Endothelial cell (in vitro differentiated cells): ENCODE measurements at regions not wholly inside any gene's neighbourhood (a gene's known extent, or its start where the extent isn't known, plus 50 kb on each side); places are given as distances from the start of the nearest gene placed in this dataset.

Experiments
- DNase-seq: peaks from one replicate; pipeline ENCODE4 v3.0.0; 2021; ENCODE audit warnings: low spot score
- H3K27ac Mint-ChIP-seq: one replicate; pipeline ENCODE4 v1.8.0; 2021; ENCODE audit warnings: mixed read lengths, inconsistent platforms; ENCODE audit not compliant: unreplicated experiment
- H3K27me3 Mint-ChIP-seq: one replicate; pipeline ENCODE4 v1.8.0; 2021; ENCODE audit warnings: mild to moderate bottlenecking, moderate library complexity, mixed read lengths, inconsistent platforms; ENCODE audit not compliant: unreplicated experiment
- H3K36me3 Mint-ChIP-seq: one replicate; pipeline ENCODE4 v1.8.0; 2021; ENCODE audit warnings: mild to moderate bottlenecking, low read depth, mixed read lengths, inconsistent platforms; ENCODE audit not compliant: unreplicated experiment
- H3K4me1 Mint-ChIP-seq: one replicate; pipeline ENCODE4 v1.8.0; 2021; ENCODE audit warnings: mild to moderate bottlenecking, mixed read lengths, inconsistent platforms; ENCODE audit not compliant: unreplicated experiment
- H3K4me3 Mint-ChIP-seq: one replicate; pipeline ENCODE4 v1.8.0; 2021; ENCODE audit warnings: mild to moderate bottlenecking, mixed read lengths, inconsistent platforms; ENCODE audit not compliant: unreplicated experiment
- H3K9me3 Mint-ChIP-seq: one replicate; pipeline ENCODE4 v1.8.0; 2021; ENCODE audit warnings: mixed read lengths, inconsistent platforms; ENCODE audit not compliant: unreplicated experiment
- CTCF ChIP-seq: fragments of 200-600 bp; sonication (generic); IDR thresholded peaks from one replicate; pipeline ENCODE4 v1.5.0; 2021; ENCODE audit warnings: antibody characterized with exemption; ENCODE audit not compliant: unreplicated experiment

GRCh38 chrX:125170459-125170858 lies 149.2 kb upstream of the TEX13C start:
- no peaks in the 10 kb centered on the region for H3K4me1 Mint-ChIP-seq
- H3K9me3 Mint-ChIP-seq = no peaks in the 10 kb centered on the region
- H3K27me3 Mint-ChIP-seq = no peaks in the 10 kb centered on the region
- no peak for TF ChIP-seq CTCF
- H3K36me3 Mint-ChIP-seq = no peaks in the 10 kb centered on the region
- no peak for DNase-seq
- H3K4me3 Mint-ChIP-seq = no peak overlapping the region
- H3K27ac Mint-ChIP-seq = no peak overlapping the region

DNA sequence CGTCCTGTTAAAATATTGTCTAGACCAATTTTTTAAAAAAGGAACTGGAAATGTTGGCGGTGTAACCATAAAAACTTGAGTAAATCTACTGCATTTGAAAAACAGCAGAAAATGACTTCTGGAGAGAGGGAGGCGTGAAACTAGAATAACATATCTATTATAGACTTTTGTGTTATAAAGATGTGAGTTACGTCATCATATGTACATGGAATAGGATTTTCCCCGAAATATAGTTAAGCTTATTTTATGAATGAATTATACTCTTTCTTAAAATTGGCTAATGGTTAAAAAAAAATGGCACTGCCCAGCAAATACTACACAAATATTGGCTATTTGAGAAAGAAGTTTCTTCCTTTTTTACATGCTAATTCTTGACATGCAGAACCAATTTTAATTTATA lies 147.1 kb upstream of the TEX13C start:
- no peaks in the 10 kb centered on the region for H3K27me3 Mint-ChIP-seq
- H3K4me1 Mint-ChIP-seq = no peaks in the 10 kb centered on the region
- H3K36me3 Mint-ChIP-seq = no peaks in the 10 kb centered on the region
- no peak for DNase-seq
- H3K4me3 Mint-ChIP-seq = no peak overlapping the region
- no peak for TF ChIP-seq CTCF
- H3K27ac Mint-ChIP-seq = no peak overlapping the region
- H3K9me3 Mint-ChIP-seq = no peaks in the 10 kb centered on the region

GRCh38 chrX:125175991-125176584 lies 143.6 kb upstream of the TEX13C start:
- H3K27me3 Mint-ChIP-seq = no peaks in the 10 kb centered on the region
- no peaks in the 10 kb centered on the region for H3K4me1 Mint-ChIP-seq
- no peak overlapping the region for H3K27ac Mint-ChIP-seq

DNA sequence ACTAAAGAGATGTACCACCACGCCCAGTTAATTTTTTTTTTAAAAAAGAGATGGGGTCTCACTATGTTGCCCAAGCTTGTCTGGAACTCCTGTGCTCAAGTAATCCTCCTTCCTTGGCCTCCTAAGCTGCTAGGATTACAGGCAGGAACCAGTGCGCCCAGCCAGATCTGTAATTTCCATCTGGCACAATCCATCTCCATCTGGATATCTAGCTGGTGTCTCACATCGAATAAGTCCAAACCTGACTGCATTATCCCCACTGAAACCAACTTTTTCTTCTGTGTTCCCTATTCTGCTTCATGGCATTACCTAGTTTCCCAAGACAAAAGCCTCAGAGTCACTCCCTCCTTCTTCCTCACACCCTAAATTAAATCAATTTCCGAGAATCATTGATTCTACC lies 125.8 kb upstream of the TEX13C start:
- H3K9me3 Mint-ChIP-seq = no peaks in the 10 kb centered on the region
- no peaks in the 10 kb centered on the region for H3K27me3 Mint-ChIP-seq
- no peak for TF ChIP-seq CTCF
- H3K4me3 Mint-ChIP-seq = no peak overlapping the region
- H3K4me1 Mint-ChIP-seq = no peaks in the 10 kb centered on the region
- no peak for DNase-seq
- no peak overlapping the region for H3K27ac Mint-ChIP-seq
- H3K36me3 Mint-ChIP-seq = no peaks in the 10 kb centered on the region

More at GRCh38 chrX:125175991-125176584, 143.6 kb upstream of the TEX13C start:
- no peak for TF ChIP-seq CTCF
- Mint-ChIP-seq H3K4me3 (no peak overlapping the region), H3K9me3 (no peaks in the 10 kb centered on the region), H3K36me3 (no peaks in the 10 kb centered on the region)
- DNase-seq = no peak

- Mint-ChIP-seq H3K4me1 (no peaks in the 10 kb centered on the region), H3K36me3 (no peaks in the 10 kb centered on the region), H3K27ac (no peak overlapping the region), H3K4me3 (no peak overlapping the region), H3K27me3 (no peaks in the 10 kb centered on the region), H3K9me3 (no peaks in the 10 kb centered on the region)
- no peak for DNase-seq
- TF ChIP-seq CTCF = no peak
Observed at GRCh38 chrX:125198546-125198945, 121.1 kb upstream of the TEX13C start.
